GM19397 (cell line): ENCODE measurements at regions not wholly inside any gene's neighbourhood (a gene's known extent, or its start where the extent isn't known, plus 50 kb on each side); places are given as distances from the start of the nearest gene placed in this dataset.

Source experiments
- ATAC-seq: cut with Tn5 transposase; IDR thresholded peaks from one replicate; pipeline ENCODE4 v1.9.1; 2021; ENCODE audit warnings: mild to moderate bottlenecking, moderate library complexity; ENCODE audit not compliant: unreplicated experiment

- no peak for ATAC-seq
Observed at GRCh38 chr15:89421219-89421618, 75.2 kb downstream of the RHCG start.

GRCh38 chr15:89419370-89419984, 76.9 kb downstream of the RHCG start:
- ATAC-seq = no peak

GRCh38 chr15:89417206-89417725, 79.1 kb downstream of the RHCG start:
- no peak for ATAC-seq

GRCh38 chr15:89416339-89417183, 79.8 kb downstream of the RHCG start:
- ATAC-seq = no peak

- no peak for ATAC-seq
Observed at GRCh38 chr15:89414571-89414970, 79.9 kb upstream of the POLG start.

- no peak for ATAC-seq
Observed at GRCh38 chr15:89413877-89414276, 79.3 kb upstream of the POLG start.

- ATAC-seq = no peak
Observed at GRCh38 chr15:89412905-89413411, 78.3 kb upstream of the POLG start.

- no peak for ATAC-seq
Observed at GRCh38 chr15:89410039-89410435, 75.4 kb upstream of the POLG start.

GRCh38 chr15:89409184-89410038, 74.8 kb upstream of the POLG start:
- no peak for ATAC-seq

- ATAC-seq = no peak
Observed at GRCh38 chr15:89408372-89409183, 74.0 kb upstream of the POLG start.

- ATAC-seq = no peak
Observed at GRCh38 chr15:89406940-89407607, 72.5 kb upstream of the POLG start.

- ATAC-seq = no peak
Observed at GRCh38 chr15:89406218-89406939, 71.8 kb upstream of the POLG start.

- no peak for ATAC-seq
Observed at GRCh38 chr15:89405494-89405893, 70.9 kb upstream of the POLG start.

- ATAC-seq = no peak
Observed at GRCh38 chr15:89404023-89404422, 69.4 kb upstream of the POLG start.

- no peak for ATAC-seq
Observed at GRCh38 chr15:89402518-89402805, 67.8 kb upstream of the POLG start.

- ATAC-seq = no peak
Observed at GRCh38 chr15:89401631-89402517, 67.2 kb upstream of the POLG start.

GRCh38 chr15:89400782-89401545, 66.3 kb upstream of the POLG start:
- ATAC-seq = no peak
